HCT116 (cell line): ENCODE measurements at regions not wholly inside any gene's neighbourhood (a gene's known extent, or its start where the extent isn't known, plus 50 kb on each side); places are given as distances from the start of the nearest gene placed in this dataset.

ENCODE experiments used
- ATAC-seq: fragments of 200-7000 bp; cut with Tn5 transposase; 2 replicates; pipeline ENCODE4 v1.9.1; 2020; ENCODE audit warnings: mild to moderate bottlenecking, moderate library complexity
- BruUV-seq: library from RNA; stranded (reverse); fragments of 400-500 nt; replicated peaks from 2 replicates; lab custom pipeline; 2021; lab: Mats Ljungman, UMichigan
- CTCF ChIA-PET: fragments of 300-600 bp; sonication (Branson Sonifier 250); formaldehyde crosslinking; loops from one replicate; lab custom pipeline; 2021; ENCODE audit warnings: antibody characterized with exemption; lab: Charles Lee
- POLR2A ChIA-PET: fragments of 300-600, 350-600 bp; sonication (Branson Sonifier 250); formaldehyde crosslinking; loops from one replicate; lab custom pipeline; 2021; ENCODE audit warnings: antibody characterized with exemption; lab: Charles Lee
- RAD21 ChIA-PET, 2 experiments: fragments of 300-600 bp; sonication (Branson Sonifier 250); formaldehyde crosslinking; loops; one replicate each; lab custom pipeline; 2023; ENCODE audit warnings: low total read pairs in 2 of 2; ENCODE audit not compliant: uncharacterized antibody in 2 of 2, unreplicated experiment in 2 of 2, low non-redundant PET in 1 of 2; lab: Charles Lee
- DNase-seq: peaks from one replicate; pipeline ENCODE4 v3.0.0-alpha.2; 2010; ENCODE audit warnings: low read depth, low spot score
- H2AFZ ChIP-seq: fragments of 200-600 bp; shearing (Covaris generic), sonication (generic); 2 replicates; pipeline ENCODE4 v1.6.1; 2017; ENCODE audit warnings: low read depth, mixed run types, mixed read lengths, antibody characterized with exemption, low read length; ENCODE audit not compliant: poor library complexity, severe bottlenecking
- H3K27ac ChIP-seq: 2 replicates; pipeline ENCODE4 v1.5.1; 2012; ENCODE audit warnings: low read depth, low read length
- H3K27me3 ChIP-seq: fragments of 200-600 bp; sonication (generic); 2 replicates; pipeline ENCODE4 v1.6.1; 2016; ENCODE audit warnings: mixed run types, low read length, mixed read lengths; ENCODE audit not compliant: insufficient read depth
- H3K36me3 ChIP-seq, 2 experiments: fragments of 200-500 bp in 1 of 2; fragments of 200-600 bp in 1 of 2; sonication (Bioruptor generic) in 1 of 2; sonication (generic) in 1 of 2; 2 replicates each; pipeline versions ENCODE4 v1.5.1 to v1.6.1; 2014 to 2016; ENCODE audit warnings: low read length in 2 of 2, inconsistent platforms in 1 of 2, mixed read lengths in 1 of 2, mixed run types in 1 of 2; ENCODE audit not compliant: insufficient read depth in 2 of 2, control insufficient read depth in 1 of 2
- H3K4me1 ChIP-seq, 2 experiments: fragments of 200-600 bp in 1 of 2; sonication (generic) in 1 of 2; 2 replicates each; pipeline versions ENCODE4 v1.5.1 to v1.6.1; 2012 to 2017; ENCODE audit warnings: low read length in 2 of 2, inconsistent platforms in 1 of 2, mild to moderate bottlenecking in 1 of 2, mixed read lengths in 1 of 2, mixed run types in 1 of 2, moderate library complexity in 1 of 2; ENCODE audit not compliant: insufficient read depth in 2 of 2, control insufficient read depth in 1 of 2
- H3K4me2 ChIP-seq: fragments of 200-600 bp; sonication (generic); 2 replicates; pipeline ENCODE4 v1.6.1; 2017; ENCODE audit warnings: mixed run types, low read length, mixed read lengths
- H3K4me3 ChIP-seq, 2 experiments: fragments of 200-600 bp in 1 of 2; sonication (generic) in 1 of 2; replicated peaks in 1 of 2; 2 replicates each; pipeline ENCODE4 v1.5.1; 2011 to 2016; ENCODE audit warnings: low read length in 2 of 2, control low read depth in 1 of 2, low read depth in 1 of 2, mild to moderate bottlenecking in 1 of 2, mixed read lengths in 1 of 2, mixed run types in 1 of 2
- H3K79me2 ChIP-seq: fragments of 200-600 bp; sonication (generic); 2 replicates; pipeline ENCODE4 v1.6.1; 2017; ENCODE audit warnings: mild to moderate bottlenecking, mixed run types, low read length, moderate library complexity, mixed read lengths; ENCODE audit not compliant: insufficient read depth
- H3K9ac ChIP-seq: fragments of 200-600 bp; sonication (generic); 2 replicates; pipeline ENCODE4 v1.6.1; 2016; ENCODE audit warnings: low read length, mixed read lengths
- H3K9me2 ChIP-seq: fragments of 200-600 bp; sonication (generic), shearing (Covaris generic); 2 replicates; pipeline ENCODE4 v1.6.1; 2017; ENCODE audit warnings: mixed run types, mild to moderate bottlenecking, moderate library complexity; ENCODE audit not compliant: insufficient read depth
- H3K9me3 ChIP-seq, 2 experiments: fragments of 200-500 bp in 1 of 2; fragments of 200-600 bp in 1 of 2; sonication (Bioruptor generic) in 1 of 2; sonication (generic) in 1 of 2; 2 replicates each; pipeline ENCODE4 v1.6.1; 2014 to 2017; ENCODE audit warnings: low read length in 2 of 2, mixed read lengths in 2 of 2, inconsistent platforms in 1 of 2, low read depth in 1 of 2, mild to moderate bottlenecking in 1 of 2, mixed run types in 1 of 2, moderate library complexity in 1 of 2; ENCODE audit not compliant: control insufficient read depth in 1 of 2, insufficient read depth in 1 of 2
- H4K20me1 ChIP-seq: fragments of 200-600 bp; sonication (generic), shearing (Covaris generic); 2 replicates; pipeline ENCODE4 v1.6.1; 2017; ENCODE audit warnings: mixed run types, mild to moderate bottlenecking, moderate library complexity; ENCODE audit not compliant: insufficient read depth
- CBX3 ChIP-seq: IDR thresholded peaks from 2 replicates; pipeline ENCODE4 v1.6.1; 2012; ENCODE audit warnings: low read depth
- CEBPB ChIP-seq: IDR thresholded peaks from 2 replicates; pipeline ENCODE4 v1.6.1; 2012; ENCODE audit warnings: low read depth
- ELF1 ChIP-seq: IDR thresholded peaks from 2 replicates; pipeline ENCODE4 v1.6.1; 2012; ENCODE audit warnings: low read depth, borderline replicate concordance
- EZH2phosphoT487 ChIP-seq: fragments of 200-600 bp; IDR thresholded peaks from 2 replicates; pipeline ENCODE4 v1.6.1; 2018; ENCODE audit warnings: antibody characterized with exemption, borderline replicate concordance
- POLR2A ChIP-seq: IDR thresholded peaks from 2 replicates; pipeline ENCODE4 v1.7.0; 2011; ENCODE audit warnings: borderline replicate concordance; ENCODE audit not compliant: insufficient read depth, insufficient read length; ENCODE audit errors: extremely low read depth
- RAD21 ChIP-seq: IDR thresholded peaks from 2 replicates; pipeline ENCODE4 v1.6.1; 2012; ENCODE audit warnings: low read depth, mild to moderate bottlenecking
- SP1 ChIP-seq: IDR thresholded peaks from 2 replicates; pipeline ENCODE4 v1.6.1; 2012; ENCODE audit warnings: low read depth
- YY1 ChIP-seq: IDR thresholded peaks from 2 replicates; pipeline ENCODE4 v1.6.1; 2011; ENCODE audit warnings: low read length, low read depth, moderate library complexity, mild to moderate bottlenecking; ENCODE audit not compliant: insufficient replicate concordance; ENCODE audit errors: extremely low read depth
- intact Hi-C: fragments of 100-400 bp; cut with micrococcal nuclease; formaldehyde crosslinking; loops from 2 replicates; pipeline ENCODE4 v1.10.0; 2022
- TF ChIP-seq, protein P1 (sequence below): IDR thresholded peaks from 2 replicates; pipeline ENCODE4 v1.6.1; 2012
- TF ChIP-seq, protein P2 (sequence below): IDR thresholded peaks from 2 replicates; pipeline ENCODE4 v1.6.1; 2012; ENCODE audit warnings: low read depth

DNA sequence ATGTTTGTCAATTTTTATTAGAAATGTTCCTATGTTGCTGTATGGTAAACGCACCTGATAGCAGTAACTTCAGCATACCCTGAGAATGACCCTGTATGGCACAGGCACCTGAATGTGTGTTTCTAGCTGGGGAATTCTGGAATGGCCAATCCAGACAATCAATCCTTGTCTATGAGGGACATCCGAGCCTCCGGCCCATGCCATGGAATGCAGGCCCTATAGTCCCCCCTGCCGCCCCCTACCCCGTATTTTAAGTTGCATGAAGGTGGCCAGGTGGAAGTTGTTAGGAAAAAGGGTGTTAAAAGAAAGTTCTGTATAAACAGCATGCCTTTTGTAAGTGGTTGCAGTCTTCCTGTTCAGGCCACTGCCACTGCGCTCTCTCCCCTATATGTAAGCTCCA is 595.9 kb downstream of the DSC3 start:
- no peaks in the 10 kb centered on the region for H3K79me2 ChIP-seq
- intact Hi-C loops: no loop called here
- ChIA-PET POLR2A (no interaction called here), RAD21 (no interaction called here)
- no peak for DNase-seq
- no peak overlapping the region for H3K27ac ChIP-seq
- H3K4me1 ChIP-seq: no peaks in the 10 kb centered on the region
- H3K4me2 ChIP-seq: no peak overlapping the region
- no peak overlapping the region for H2AFZ ChIP-seq
- H3K4me3 ChIP-seq: no peak overlapping the region
- H3K9me3 ChIP-seq: no peaks in the 10 kb centered on the region
- no peak for TF ChIP-seq YY1
- TF ChIP-seq ELF1: no peak
- TF ChIP-seq, protein P1, sequence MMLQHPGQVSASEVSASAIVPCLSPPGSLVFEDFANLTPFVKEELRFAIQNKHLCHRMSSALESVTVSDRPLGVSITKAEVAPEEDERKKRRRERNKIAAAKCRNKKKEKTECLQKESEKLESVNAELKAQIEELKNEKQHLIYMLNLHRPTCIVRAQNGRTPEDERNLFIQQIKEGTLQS: no peak
- no peak for TF ChIP-seq CBX3
- TF ChIP-seq CEBPB: no peak
- no peak for TF ChIP-seq SP1
- no peak for TF ChIP-seq POLR2A
- TF ChIP-seq RAD21: no peak
- TF ChIP-seq EZH2phosphoT487: no peak
- TF ChIP-seq, protein P2, sequence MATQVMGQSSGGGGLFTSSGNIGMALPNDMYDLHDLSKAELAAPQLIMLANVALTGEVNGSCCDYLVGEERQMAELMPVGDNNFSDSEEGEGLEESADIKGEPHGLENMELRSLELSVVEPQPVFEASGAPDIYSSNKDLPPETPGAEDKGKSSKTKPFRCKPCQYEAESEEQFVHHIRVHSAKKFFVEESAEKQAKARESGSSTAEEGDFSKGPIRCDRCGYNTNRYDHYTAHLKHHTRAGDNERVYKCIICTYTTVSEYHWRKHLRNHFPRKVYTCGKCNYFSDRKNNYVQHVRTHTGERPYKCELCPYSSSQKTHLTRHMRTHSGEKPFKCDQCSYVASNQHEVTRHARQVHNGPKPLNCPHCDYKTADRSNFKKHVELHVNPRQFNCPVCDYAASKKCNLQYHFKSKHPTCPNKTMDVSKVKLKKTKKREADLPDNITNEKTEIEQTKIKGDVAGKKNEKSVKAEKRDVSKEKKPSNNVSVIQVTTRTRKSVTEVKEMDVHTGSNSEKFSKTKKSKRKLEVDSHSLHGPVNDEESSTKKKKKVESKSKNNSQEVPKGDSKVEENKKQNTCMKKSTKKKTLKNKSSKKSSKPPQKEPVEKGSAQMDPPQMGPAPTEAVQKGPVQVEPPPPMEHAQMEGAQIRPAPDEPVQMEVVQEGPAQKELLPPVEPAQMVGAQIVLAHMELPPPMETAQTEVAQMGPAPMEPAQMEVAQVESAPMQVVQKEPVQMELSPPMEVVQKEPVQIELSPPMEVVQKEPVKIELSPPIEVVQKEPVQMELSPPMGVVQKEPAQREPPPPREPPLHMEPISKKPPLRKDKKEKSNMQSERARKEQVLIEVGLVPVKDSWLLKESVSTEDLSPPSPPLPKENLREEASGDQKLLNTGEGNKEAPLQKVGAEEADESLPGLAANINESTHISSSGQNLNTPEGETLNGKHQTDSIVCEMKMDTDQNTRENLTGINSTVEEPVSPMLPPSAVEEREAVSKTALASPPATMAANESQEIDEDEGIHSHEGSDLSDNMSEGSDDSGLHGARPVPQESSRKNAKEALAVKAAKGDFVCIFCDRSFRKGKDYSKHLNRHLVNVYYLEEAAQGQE: no peak
- TF ChIP-seq, all 23 proteins: peak for 0
- Histone ChIP-seq H3K27me3 (no peaks in the 10 kb centered on the region), H3K36me3 (no peaks in the 10 kb centered on the region), H3K9me2 (no peaks in the 10 kb centered on the region), H3K9ac (no peak overlapping the region), H4K20me1 (no peaks in the 10 kb centered on the region)
- CTCF ChIA-PET: no interaction called here
- no peak for ATAC-seq
- BruUV-seq: no TSS peak
